HG03095 (cell line): ENCODE measurements at regions not wholly inside any gene's neighbourhood (a gene's known extent, or its start where the extent isn't known, plus 50 kb on each side); places are given as distances from the start of the nearest gene placed in this dataset.
"Not testable (repeated sequence)": the region's sequence is repeated elsewhere in the genome, so short reads cannot be mapped to it uniquely, and the experiment has no call there.

Source experiments
- ATAC-seq: cut with Tn5 transposase; IDR thresholded peaks from one replicate; pipeline ENCODE4 v1.9.1; 2021; ENCODE audit warnings: moderate library complexity; ENCODE audit not compliant: unreplicated experiment

DNA sequence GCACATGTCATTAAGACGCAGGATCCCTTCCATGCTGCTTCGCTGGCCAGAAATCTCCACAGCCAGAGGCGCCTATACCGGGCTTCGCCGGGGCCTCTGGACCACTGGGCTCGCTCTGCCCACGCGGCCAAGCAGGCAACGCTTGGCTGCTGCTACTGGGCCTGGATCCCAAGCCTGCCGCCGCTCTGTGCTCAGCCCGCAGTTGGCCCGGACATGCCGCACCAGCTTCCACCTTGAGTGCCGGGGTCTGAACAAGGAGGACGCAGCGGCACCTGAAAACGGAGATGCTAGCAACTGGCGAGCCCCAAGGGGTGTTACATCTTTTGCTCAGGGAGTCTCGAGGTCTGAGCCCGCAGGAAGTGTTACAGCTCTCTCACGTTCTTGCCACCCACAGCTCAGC is 409.9 kb upstream of the SGCG start:
- no peak for ATAC-seq

- ATAC-seq, result no peak
Measured at GRCh38 chr13:22773465-22773864, 407.3 kb upstream of the SGCG start.

DNA sequence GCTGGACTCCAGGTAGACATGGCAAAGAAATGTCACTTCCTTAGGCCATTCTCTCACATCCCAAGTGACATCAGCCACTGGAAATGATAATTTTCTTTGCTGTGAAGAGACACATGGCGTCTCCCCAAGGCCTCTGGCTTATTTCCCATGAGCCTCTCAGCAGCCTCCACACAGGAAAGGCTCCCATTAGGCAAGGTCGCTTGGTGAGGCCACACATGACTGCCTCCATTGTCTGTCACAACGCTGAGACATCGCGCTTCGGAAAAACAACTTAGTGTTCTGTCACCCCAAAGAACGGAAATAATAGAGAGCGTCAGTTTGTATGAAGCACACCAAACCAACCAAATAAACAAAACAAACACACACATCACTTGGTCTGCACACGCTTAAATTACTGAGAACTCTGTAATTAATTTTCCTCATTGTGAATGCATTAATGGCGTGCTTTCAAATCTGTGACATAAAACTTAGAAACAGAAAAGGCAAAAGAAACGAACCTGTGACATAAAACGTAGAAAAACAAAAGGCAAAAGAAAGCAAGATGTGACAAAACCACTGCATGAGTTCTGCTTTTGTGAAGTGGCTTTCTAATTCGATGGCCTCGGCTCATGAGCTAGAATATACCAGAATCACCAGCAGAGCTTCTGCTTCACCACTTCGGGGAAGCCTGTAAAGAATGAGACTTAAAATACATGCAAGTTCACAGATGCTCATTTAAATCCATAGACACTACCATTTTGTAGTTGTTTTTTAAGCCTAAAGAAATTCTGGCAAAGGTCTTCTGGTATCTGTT is 404.2 kb upstream of the SGCG start:
- no peak for ATAC-seq

DNA sequence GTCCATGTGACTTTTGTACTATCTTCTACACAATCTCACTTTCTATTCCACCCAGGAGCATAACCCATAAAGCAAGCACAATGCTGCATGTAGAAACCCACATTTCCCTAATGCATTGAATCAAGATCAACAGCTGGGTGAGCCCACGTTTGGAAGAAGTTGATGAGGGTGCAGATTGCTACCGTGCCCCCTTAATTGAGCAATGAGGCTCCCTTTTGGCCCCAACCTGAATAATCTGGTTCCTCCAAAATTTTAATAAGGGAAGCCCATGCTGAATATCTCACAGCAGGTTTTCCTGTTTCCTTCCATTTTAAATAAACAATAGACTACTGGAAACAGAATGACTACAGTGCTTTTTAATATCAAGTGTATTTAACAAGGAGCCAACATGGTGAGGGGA is 403.6 kb upstream of the SGCG start:
- ATAC-seq, result no peak

GRCh38 chr13:22789027-22789593 is 391.7 kb upstream of the SGCG start:
- ATAC-seq, result no peak

DNA sequence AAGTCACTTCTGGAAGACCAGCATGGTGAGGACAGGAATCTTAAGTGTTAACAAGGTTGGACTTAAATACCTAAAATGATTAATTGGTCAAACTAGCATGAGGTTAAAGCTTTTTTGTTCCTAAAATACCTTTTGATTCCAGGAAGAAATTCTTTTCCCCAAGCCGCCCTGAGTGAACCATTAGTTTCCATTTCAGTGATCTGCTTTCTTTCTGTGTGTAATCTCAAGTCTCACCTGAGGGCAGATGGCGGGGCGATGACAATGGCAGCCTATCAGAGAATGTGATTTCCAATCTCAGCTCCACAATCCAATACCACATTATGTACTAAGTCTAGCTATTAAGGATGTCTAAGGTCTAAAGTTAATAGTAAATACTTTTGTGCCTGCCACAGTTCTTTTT is 390.9 kb upstream of the SGCG start:
- ATAC-seq, result no peak

GRCh38 chr13:22793598-22794134 is 387.1 kb upstream of the SGCG start:
- ATAC-seq, result no peak

- no peak for ATAC-seq
Measured at GRCh38 chr13:22800526-22801401, 380.0 kb upstream of the SGCG start.

DNA sequence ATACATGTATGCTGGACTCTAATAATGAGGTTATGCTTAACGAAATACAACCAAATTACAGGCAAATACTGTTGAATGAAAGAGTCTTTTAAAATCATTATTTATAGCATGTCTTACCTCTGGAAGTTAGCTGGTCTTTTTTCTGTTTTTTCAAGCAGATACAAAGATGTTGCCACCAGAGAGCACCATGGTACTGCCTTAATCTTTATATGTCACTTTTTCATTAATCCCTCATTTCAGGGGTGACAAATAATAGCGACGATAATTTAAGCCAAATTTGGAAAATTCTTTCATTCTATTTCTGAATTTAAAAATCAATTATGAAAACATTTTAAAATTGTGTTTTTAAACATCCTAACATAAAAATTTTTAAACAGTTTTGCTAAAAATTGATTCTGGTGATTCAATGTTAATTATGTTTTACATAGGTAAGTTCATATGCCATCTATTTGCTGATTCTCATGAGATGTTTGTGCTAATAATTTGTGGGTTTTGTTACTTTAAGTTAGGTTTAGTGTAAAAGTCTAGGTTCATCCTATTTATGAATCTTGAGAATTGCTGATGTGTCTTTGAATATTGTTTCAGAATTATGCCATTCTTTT is 379.3 kb upstream of the SGCG start:
- ATAC-seq, result no peak

- no peak for ATAC-seq
Measured at GRCh38 chr13:22812793-22813192, 368.0 kb upstream of the SGCG start.

DNA sequence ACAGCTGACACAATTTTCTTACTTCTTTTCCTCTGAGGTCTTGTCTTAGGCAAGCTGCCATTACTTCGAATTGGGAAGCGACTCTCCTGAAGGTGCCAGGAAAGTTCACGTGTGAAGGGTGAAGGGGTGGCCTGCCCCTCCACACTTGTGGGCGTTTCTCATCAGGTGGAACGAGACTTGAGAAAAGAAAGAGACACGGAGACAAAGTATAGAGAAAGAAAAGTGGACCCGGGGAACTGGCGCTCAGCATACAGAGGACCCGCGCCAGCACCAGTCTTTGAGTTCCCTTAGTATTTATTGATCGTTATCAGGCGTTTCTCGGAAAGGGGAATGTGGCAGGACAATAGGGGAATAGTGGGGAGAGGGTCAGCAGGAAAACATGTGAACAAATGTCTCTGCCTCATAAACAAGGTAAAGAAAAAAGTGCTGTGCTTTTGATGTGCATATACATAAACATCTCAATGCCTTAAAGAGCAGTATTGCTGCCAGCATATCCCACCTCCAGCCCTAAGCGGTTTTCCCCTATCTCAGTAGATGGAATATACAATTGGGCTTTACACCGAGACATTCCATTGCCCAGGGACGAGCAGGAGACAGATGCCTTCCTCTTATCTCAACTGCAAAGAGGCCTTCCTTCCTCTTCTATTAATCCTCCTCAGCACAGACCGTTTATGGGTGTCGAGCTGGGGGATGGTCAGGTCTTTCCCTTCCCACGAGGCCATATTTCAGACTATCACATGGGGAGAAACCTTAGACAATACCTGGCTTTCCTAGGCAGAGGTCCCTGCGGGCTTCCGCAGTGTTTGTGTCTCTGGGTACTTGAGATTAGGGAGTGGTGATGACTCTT is 367.0 kb upstream of the SGCG start:
- not testable (repeated sequence) for ATAC-seq

GRCh38 chr13:22814433-22814832 is 366.3 kb upstream of the SGCG start:
- ATAC-seq, result not testable (repeated sequence)

- no peak for ATAC-seq
Measured at GRCh38 chr13:22821589-22821988, 359.2 kb upstream of the SGCG start.

DNA sequence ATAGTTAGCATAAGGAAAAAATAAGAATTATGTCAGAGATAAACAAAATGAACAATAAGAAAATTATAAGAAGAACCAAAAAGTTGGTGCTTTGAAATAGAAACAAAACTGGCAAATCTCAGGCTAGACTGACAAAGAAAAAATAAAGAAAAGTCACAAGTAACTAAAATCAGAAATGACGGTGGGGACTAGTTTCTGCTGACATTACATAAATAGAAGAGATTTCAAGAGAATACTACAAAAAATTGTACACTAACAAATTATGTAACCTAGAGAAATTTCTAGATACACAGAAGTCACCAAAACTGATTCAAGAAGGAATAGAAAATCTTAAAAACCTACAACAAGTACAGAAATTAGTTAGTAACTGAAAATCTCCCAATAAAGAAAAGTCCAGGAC is 355.6 kb upstream of the SGCG start:
- ATAC-seq, result no peak

DNA sequence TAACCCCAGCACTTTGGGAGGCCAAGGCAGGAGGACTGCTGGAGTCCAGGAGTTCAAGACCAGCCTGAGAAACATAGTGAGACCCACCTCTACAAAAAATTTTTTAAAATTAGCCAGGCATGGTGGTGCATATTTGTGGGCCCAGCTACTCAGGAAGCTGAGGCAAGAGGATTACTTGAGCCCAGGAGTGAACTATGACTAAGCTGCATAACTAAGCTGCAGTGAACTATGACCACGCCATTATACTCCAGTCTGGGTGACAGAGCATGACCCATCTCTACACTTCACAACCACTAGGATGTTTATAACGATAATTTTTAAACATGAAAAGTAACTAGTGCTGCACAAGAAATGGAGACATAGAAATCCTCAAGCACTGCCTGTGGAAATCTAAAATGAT is 352.7 kb upstream of the SGCG start:
- ATAC-seq, result no peak

DNA sequence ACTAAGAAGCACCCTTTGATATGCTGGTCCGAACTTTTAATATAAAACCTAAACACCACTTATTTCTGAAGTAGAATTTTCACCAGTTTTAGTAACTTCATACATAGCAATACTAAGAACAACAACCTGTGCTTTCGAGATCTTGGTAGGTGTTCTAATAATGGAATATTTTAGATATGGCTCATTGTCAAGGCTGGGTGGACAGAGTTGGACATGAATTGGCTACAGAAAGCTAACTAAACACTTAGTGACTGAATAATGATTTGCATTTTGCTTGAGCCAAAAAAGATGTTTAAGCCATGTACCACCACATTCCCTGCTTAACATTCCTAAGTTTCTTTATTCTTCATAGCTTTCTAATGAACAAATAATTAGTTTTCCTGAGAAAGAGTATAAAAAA is 344.3 kb upstream of the SGCG start:
- no peak for ATAC-seq

DNA sequence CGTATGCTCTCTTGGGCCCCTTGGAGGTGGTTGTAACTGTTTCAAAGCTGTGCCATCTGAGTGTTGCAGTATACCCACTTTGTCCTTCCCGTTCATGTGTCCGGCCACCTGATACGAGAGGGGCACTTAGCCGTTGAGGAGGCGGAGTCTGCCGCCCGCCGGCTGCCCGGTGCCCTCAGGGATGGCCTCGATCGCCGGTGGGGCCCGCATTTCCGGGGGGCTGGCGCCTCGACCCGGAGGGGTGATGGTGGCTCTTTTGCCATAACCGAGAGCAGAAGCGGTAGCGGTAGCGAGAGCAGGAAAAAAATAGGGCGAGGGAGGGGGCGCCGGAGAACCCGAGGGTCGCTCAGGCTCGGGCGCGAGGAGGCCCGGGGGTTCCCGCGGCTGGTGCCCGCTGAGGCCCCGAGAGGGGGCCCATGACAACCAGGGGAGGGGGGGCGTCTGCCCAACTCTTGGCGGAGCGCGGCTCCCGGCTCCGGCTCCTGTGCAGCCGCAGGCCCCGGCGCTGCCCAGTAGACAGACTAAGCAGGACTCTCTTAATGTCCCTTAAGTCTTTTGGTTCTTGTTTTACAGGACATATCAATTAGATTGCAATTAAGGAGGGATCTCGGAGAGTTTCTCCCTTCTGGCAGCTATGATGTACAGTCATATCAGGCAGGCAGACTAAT is 342.7 kb upstream of the SGCG start:
- ATAC-seq, result no peak

DNA sequence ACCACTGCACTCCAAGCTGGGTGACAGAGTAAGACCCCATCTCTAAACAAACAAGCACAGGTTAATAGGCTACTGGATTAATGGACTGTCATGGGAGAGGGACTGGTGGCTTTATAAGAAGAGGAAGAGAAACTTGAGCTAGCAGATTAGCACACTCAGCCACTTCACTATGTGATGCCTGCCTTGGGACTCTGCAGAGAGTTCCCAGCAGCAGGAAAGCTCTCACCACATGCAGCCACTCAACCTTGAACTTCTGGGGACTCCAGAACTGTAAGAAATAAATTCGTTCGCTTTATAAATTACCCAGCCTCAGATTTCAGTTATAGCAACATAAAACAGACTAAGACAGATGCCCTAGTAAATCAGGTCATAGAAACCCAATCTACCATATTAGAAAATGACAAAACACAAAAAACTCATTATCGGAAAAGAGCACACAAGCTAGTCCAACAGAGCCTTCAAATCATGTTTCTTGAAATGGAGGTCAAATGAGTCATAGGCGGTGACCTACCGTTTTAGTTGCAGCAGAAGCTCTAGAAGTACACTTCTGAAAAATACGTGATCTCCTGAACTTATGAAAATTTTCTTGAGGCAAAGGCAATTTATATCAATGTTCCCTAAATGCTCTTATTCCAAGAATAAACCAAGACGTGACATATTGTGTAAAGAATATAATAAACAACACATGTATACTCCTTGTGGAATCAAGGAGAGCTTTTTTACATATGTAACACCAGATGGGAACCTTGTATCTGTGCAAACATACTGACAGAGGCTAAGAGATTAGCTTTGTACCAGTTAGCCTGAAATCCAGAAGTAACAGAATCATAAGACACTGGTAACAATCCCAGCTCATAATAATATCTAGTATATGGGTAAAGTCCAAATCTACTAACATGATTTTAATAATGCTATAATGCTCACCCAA is 340.9 kb upstream of the SGCG start:
- no peak for ATAC-seq

DNA sequence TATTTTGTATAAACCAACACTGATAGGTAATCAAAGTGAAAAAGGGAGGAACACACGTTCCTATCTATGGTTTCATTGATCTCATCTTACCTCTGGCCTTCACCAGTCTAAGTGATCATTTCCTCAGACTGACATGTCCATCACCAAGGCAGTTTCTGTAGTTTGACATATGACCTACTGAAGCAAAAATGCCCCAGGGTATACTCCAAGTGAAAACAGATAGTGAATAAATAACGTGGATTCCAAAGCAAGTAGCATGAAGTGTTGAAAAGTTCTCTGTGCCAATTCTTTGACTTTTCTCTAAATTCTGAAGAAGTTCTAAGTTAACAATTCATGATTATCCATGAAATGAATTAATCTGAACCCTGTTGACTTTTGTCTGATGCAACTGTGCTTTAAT is 334.2 kb upstream of the SGCG start:
- no peak for ATAC-seq
